ENCODE measurements at regions not wholly inside any gene's neighbourhood (a gene's known extent, or its start where the extent isn't known, plus 50 kb on each side); places are given as distances from the start of the nearest gene placed in this dataset.

DNA sequence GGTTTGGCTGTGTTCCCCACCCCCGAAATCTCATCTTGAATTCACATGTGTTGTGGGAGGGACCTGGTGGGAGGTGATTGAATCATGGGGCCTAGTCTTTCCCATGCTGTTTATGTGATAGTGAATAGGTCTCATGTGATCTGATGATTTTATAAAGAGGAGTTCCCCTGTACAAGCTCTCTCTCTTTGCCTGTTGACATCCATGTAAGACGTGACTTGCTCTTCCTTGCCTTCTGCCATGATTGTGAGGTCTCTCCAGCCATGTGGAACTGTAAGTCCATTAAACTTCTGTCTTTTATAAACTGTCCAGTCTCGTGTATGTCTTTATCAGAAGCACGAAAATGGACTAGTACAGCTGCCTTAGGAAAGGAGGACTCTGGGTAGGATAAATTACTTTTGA lies 976.7 kb downstream of the MCTP2 start:
- TF ChIP-seq, protein P1, sequence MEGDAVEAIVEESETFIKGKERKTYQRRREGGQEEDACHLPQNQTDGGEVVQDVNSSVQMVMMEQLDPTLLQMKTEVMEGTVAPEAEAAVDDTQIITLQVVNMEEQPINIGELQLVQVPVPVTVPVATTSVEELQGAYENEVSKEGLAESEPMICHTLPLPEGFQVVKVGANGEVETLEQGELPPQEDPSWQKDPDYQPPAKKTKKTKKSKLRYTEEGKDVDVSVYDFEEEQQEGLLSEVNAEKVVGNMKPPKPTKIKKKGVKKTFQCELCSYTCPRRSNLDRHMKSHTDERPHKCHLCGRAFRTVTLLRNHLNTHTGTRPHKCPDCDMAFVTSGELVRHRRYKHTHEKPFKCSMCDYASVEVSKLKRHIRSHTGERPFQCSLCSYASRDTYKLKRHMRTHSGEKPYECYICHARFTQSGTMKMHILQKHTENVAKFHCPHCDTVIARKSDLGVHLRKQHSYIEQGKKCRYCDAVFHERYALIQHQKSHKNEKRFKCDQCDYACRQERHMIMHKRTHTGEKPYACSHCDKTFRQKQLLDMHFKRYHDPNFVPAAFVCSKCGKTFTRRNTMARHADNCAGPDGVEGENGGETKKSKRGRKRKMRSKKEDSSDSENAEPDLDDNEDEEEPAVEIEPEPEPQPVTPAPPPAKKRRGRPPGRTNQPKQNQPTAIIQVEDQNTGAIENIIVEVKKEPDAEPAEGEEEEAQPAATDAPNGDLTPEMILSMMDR (IDR thresholded peaks at IDR 0.05; ENCODE audit: borderline replicate concordance, extremely low read depth, low read length, poor library complexity, severe bottlenecking): no peak
- no peak for TF ChIP-seq EZH2 (IDR thresholded peaks at IDR 0.05; ENCODE audit: borderline replicate concordance, low read depth, low read length, severe bottlenecking)
